ENCODE measurements at regions not wholly inside any gene's neighbourhood (a gene's known extent, or its start where the extent isn't known, plus 50 kb on each side); places are given as distances from the start of the nearest gene placed in this dataset.

GRCh38 chr11:131064373-131064991, 148.2 kb upstream of the SNX19 start:
- H3K79me2 ChIP-seq (ENCODE audit: insufficient read depth, low read length), result no peaks in the 10 kb centered on the region
- H3K4me3 ChIP-seq (replicated peaks in 1 of 2; ENCODE audit: low read depth in 1 of 2, low read length in 2 of 2), result no peak overlapping the region
- intact Hi-C loops (cut with micrococcal nuclease), result loop anchor here (1.0 to 2.0 kb wide), 3 partner anchors 142 to 610 kb away; no protein-coding TSS in a partner anchor
- no peaks in the 10 kb centered on the region for H3K9me2 ChIP-seq (ENCODE audit: insufficient read depth)
- no TSS peak for BruUV-seq (replicated peaks)
- H3K27me3 ChIP-seq (ENCODE audit: insufficient read depth, low read length), result no peaks in the 10 kb centered on the region
- no peaks in the 10 kb centered on the region for H3K36me3 ChIP-seq (ENCODE audit: control insufficient read depth in 1 of 2, insufficient read depth in 2 of 2, low read length in 2 of 2)
- H2AFZ ChIP-seq (ENCODE audit: low read depth, low read length, poor library complexity, severe bottlenecking), result no peak overlapping the region
- RAD21 ChIA-PET (ENCODE audit: low non-redundant PET in 1 of 2, low total read pairs in 2 of 2, uncharacterized antibody in 2 of 2, unreplicated experiment in 2 of 2), result no interaction called here
- TF ChIP-seq ELF1 (IDR thresholded peaks at IDR 0.05; ENCODE audit: borderline replicate concordance, low read depth) (no peak), EZH2 (IDR thresholded peaks at IDR 0.05) (no peak), RAD21 (IDR thresholded peaks at IDR 0.05; ENCODE audit: low read depth) (peak; percentile 68), SRF (IDR thresholded peaks at IDR 0.05; ENCODE audit: low read depth) (no peak), CTCF (IDR thresholded peaks at IDR 0.05 in 2 of 3, conservative IDR thresholded peaks at IDR 0.05 in 1 of 3; ENCODE audit: borderline replicate concordance in 1 of 3, insufficient read depth in 1 of 3, low read depth in 2 of 3, low read length in 2 of 3) (peak; percentile 31 to 82 (median 72); a peak in 5 of 6 replicates), FOSL1 (IDR thresholded peaks at IDR 0.05; ENCODE audit: low read depth) (no peak)
- no peak overlapping the region for H3K9ac ChIP-seq (ENCODE audit: low read length)
- H4K20me1 ChIP-seq (ENCODE audit: insufficient read depth), result no peaks in the 10 kb centered on the region
- H3K9me3 ChIP-seq (ENCODE audit: control insufficient read depth in 1 of 2, insufficient read depth in 1 of 2, low read depth in 1 of 2, low read length in 2 of 2), result no peaks in the 10 kb centered on the region
- ATAC-seq (peak; percentile 91), DNase-seq (ENCODE audit: low read depth, low spot score) (peak; percentile 13)
- no peak overlapping the region for H3K4me2 ChIP-seq (ENCODE audit: low read length)
- H3K27ac ChIP-seq (ENCODE audit: low read depth, low read length), result no peak overlapping the region
- H3K4me1 ChIP-seq (ENCODE audit: control insufficient read depth in 1 of 2, insufficient read depth in 2 of 2, low read length in 2 of 2), result no peaks in the 10 kb centered on the region
- CTCF ChIA-PET, result interaction anchor here (1.1 kb wide), 1 partner anchor 609 kb away, joined by 4 read pairs; no protein-coding TSS in a partner anchor
- POLR2A ChIA-PET, result no interaction called here
